AG09319 (cell line): ENCODE measurements at regions not wholly inside any gene's neighbourhood (a gene's known extent, or its start where the extent isn't known, plus 50 kb on each side); places are given as distances from the start of the nearest gene placed in this dataset.

Experiments used
- DNase-seq: peaks from one replicate; pipeline ENCODE4 v3.0.0-alpha.2; 2010; ENCODE audit warnings: low read depth; ENCODE audit errors: extremely low read depth
- CTCF ChIP-seq: IDR thresholded peaks from 2 replicates; pipeline ENCODE4 v1.5.1; 2011; ENCODE audit warnings: low read depth, mild to moderate bottlenecking, inconsistent platforms, low read length, moderate library complexity

GRCh38 chr11:119875841-119876600 lies 147.0 kb upstream of the NECTIN1 start:
- no peak for DNase-seq
- TF ChIP-seq CTCF, result no peak

- no peak for TF ChIP-seq CTCF
- no peak for DNase-seq
Measured at GRCh38 chr11:119874660-119875238, 145.7 kb upstream of the NECTIN1 start.

- DNase-seq, result no peak
- TF ChIP-seq CTCF, result no peak
Measured at GRCh38 chr11:119873761-119874421, 144.9 kb upstream of the NECTIN1 start.

- no peak for TF ChIP-seq CTCF
Measured at GRCh38 chr11:119872611-119873310, 143.8 kb upstream of the NECTIN1 start.

GRCh38 chr11:119865661-119866156 lies 136.7 kb upstream of the NECTIN1 start:
- no peak for DNase-seq
- no peak for TF ChIP-seq CTCF

More at GRCh38 chr11:119872611-119873310, 143.8 kb upstream of the NECTIN1 start:
- DNase-seq, result no peak

GRCh38 chr11:119864836-119865235 lies 135.8 kb upstream of the NECTIN1 start:
- no peak for TF ChIP-seq CTCF

More at GRCh38 chr11:119864836-119865235, 135.8 kb upstream of the NECTIN1 start:
- no peak for DNase-seq
